Right cardiac atrium (tissue), 5 donors: ENCODE measurements at regions not wholly inside any gene's neighbourhood (a gene's known extent, or its start where the extent isn't known, plus 50 kb on each side); places are given as distances from the start of the nearest gene placed in this dataset.

Experiments used
- ATAC-seq, 2 donors: fragments of 200-7000 bp; cut with Tn5 transposase; one replicate each; pipeline versions ENCODE4 v1.8.0 to v1.9.1; 2020; ENCODE audit warnings: moderate library complexity in 2 of 2, mild to moderate bottlenecking in 1 of 2
- DNase-seq, 3 donors: peaks; one replicate each; pipeline ENCODE4 v3.0.0-alpha.2; 2020
- H3K27ac ChIP-seq: one replicate; pipeline ENCODE4 v1.5.1; 2013; ENCODE audit warnings: mild to moderate bottlenecking, low read length, control low read depth, moderate library complexity
- H3K27me3 ChIP-seq: one replicate; pipeline ENCODE4 v1.6.1; 2013; ENCODE audit not compliant: control insufficient read depth, insufficient read depth
- H3K4me1 ChIP-seq: one replicate; pipeline ENCODE4 v1.6.1; 2013; ENCODE audit warnings: low read length; ENCODE audit not compliant: control insufficient read depth, insufficient read depth
- H3K4me3 ChIP-seq: one replicate; pipeline ENCODE4 v1.5.1; 2013; ENCODE audit warnings: low read length, control low read depth
- H3K9me3 ChIP-seq: one replicate; pipeline ENCODE4 v1.6.1; 2013; ENCODE audit warnings: low read length; ENCODE audit not compliant: control insufficient read depth
- WGBS: extraction: QIAGEN DNeasy Blood & Tissue Kit; methylation state at CpG from one replicate; pipeline ENCODE4 v1.1.7; 2013; 5-methylcytosine and 5-hydroxymethylcytosine counted together
- intact Hi-C, 4 donors: fragments of 100-400 bp; cut with DNase I; formaldehyde crosslinking; loops; one replicate each; pipeline versions ENCODE4 v1.11.0 to v1.14.0; 2022 to 2023
- donor health status: healthy with polysubstance abuse.
- donor health status: DM: no; HTN: yes; CAD: no.
- donor health status: DM: no; HTN: no; CAD: no.
- donor health status: DM: no; HTN: yes; CAD: no; lungs with severe emphysema.
- donor health status: DM: yes; HTN: yes; CAD: no.

- DNase-seq = no peak
- Histone ChIP-seq H3K4me3 (no peak overlapping the region), H3K27ac (no peak overlapping the region), H3K4me1 (no peaks in the 10 kb centered on the region), H3K27me3 (no peaks in the 10 kb centered on the region), H3K9me3 (no peaks in the 10 kb centered on the region)
- WGBS = 73% methylated on average over 2 of the region's 2 CpGs
- ATAC-seq = no peak
- intact Hi-C loops = no loop called here
Measured at GRCh38 chr3:190172751-190173150, 52.1 kb upstream of the P3H2 start.
